Muscle of leg (tissue), 3 donors: ENCODE measurements at regions not wholly inside any gene's neighbourhood (a gene's known extent, or its start where the extent isn't known, plus 50 kb on each side); places are given as distances from the start of the nearest gene placed in this dataset.
A peak's percentile ranks its signal among the peaks of the same experiment; 100 is the strongest.

Experiments
- DNase-seq: peaks from one replicate; pipeline ENCODE4 v3.0.0; 2013
- H3K27ac ChIP-seq: one replicate; pipeline ENCODE4 v1.5.1; 2013; ENCODE audit warnings: mild to moderate bottlenecking, low read length, control low read depth
- H3K27me3 ChIP-seq: one replicate; pipeline ENCODE4 v1.6.1; 2013; ENCODE audit warnings: low read length; ENCODE audit not compliant: control insufficient read depth, insufficient read depth
- H3K36me3 ChIP-seq: one replicate; pipeline ENCODE4 v1.6.1; 2013; ENCODE audit warnings: low read length; ENCODE audit not compliant: control insufficient read depth, insufficient read depth
- H3K4me1 ChIP-seq: one replicate; pipeline ENCODE4 v1.6.1; 2013; ENCODE audit warnings: low read length; ENCODE audit not compliant: control insufficient read depth, insufficient read depth
- H3K4me3 ChIP-seq: one replicate; pipeline ENCODE4 v1.5.1; 2013; ENCODE audit warnings: low read length, control low read depth
- H3K9me3 ChIP-seq: replicated peaks from 2 replicates; pipeline ENCODE4 v1.6.1; 2013; ENCODE audit warnings: low read depth, low read length; ENCODE audit not compliant: control insufficient read depth
- whole genome bisulfite sequencing: methylation state at CpG from one replicate; pipeline ENCODE4 v1.1.5; 2013; ENCODE audit warnings: missing lambda C conversion rate; ENCODE audit not compliant: insufficient coverage; 5-methylcytosine and 5-hydroxymethylcytosine counted together

DNA sequence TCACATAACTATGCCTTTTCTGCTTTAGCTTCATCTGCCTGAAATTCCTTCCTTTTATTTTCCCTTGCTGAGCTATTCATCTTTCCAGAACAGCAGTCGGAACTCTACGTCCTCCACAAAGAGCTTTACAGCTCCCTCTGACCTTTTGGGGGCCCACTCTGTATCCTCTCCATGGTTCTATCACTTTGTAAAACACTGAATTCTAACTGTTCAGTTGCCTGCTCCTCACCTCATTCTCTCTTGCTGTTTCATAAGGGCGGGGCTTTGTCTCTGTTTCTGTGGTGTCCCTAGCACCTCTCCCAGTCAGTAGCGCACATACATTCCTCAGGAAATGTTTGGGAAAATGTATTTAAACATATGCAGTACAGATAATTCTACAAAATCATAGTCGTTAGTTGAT, 737.0 kb downstream of the RAB28 start:
- 29% methylated on average over 2 of the region's 5 CpGs for WGBS
- no peaks in the 10 kb centered on the region for H3K27me3 ChIP-seq
- no peak overlapping the region for H3K27ac ChIP-seq
- H3K36me3 ChIP-seq = no peaks in the 10 kb centered on the region
- DNase-seq = no peak
- no peak overlapping the region for H3K4me3 ChIP-seq
- H3K9me3 ChIP-seq = no peaks in the 10 kb centered on the region
- no peaks in the 10 kb centered on the region for H3K4me1 ChIP-seq

DNA sequence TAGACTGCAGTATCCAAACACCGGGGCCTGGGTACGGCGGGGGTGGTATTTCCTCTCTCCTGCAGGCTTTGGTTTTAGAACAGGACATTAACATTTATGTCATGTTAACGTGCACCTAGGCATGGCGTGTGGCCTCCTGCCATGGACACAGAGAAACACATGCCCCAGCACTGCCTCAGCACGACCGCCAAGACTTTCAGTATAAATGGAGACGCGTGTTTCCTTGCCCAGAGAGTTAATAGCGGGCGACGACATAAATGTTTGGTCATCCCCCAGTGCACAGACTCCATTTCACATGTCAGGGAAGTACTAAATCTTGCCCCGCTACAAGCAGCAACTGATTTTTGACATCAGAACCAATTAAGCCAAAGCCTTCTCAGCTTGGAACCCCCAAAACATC, 737.9 kb downstream of the RAB28 start:
- no peaks in the 10 kb centered on the region for H3K27me3 ChIP-seq
- no peak overlapping the region for H3K27ac ChIP-seq
- no peaks in the 10 kb centered on the region for H3K9me3 ChIP-seq
- H3K4me1 ChIP-seq = no peaks in the 10 kb centered on the region
- 65% methylated on average over 11 of the region's 13 CpGs for WGBS
- H3K4me3 ChIP-seq = no peak overlapping the region
- DNase-seq = no peak
- no peaks in the 10 kb centered on the region for H3K36me3 ChIP-seq

DNA sequence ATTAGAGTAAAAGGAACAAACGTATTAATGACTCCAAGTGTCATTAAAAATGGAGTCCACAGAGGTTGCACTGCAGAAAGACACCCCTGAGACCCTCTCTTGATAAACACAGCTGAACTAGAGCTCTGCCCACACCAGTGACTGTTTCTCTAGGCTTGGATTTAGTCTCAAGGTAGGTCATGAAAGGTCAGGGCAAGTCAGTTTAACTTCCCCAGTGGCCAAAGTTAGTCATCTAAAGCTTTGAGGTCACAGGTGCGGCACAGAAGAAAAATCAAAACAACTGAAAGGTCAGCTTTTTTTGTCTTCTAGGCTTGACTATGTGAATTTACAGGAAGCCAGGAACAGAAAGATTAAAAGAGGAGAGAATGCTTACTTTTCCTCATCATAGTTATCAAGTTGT, 749.6 kb downstream of the RAB28 start:
- H3K27ac ChIP-seq = no peak overlapping the region
- H3K4me3 ChIP-seq = no peak overlapping the region
- H3K36me3 ChIP-seq = no peaks in the 10 kb centered on the region
- WGBS = no CpG with 5 or more reads among the region's 2 CpGs
- H3K9me3 ChIP-seq = no peaks in the 10 kb centered on the region
- DNase-seq = no peak
- H3K27me3 ChIP-seq = no peaks in the 10 kb centered on the region
- no peaks in the 10 kb centered on the region for H3K4me1 ChIP-seq

DNA sequence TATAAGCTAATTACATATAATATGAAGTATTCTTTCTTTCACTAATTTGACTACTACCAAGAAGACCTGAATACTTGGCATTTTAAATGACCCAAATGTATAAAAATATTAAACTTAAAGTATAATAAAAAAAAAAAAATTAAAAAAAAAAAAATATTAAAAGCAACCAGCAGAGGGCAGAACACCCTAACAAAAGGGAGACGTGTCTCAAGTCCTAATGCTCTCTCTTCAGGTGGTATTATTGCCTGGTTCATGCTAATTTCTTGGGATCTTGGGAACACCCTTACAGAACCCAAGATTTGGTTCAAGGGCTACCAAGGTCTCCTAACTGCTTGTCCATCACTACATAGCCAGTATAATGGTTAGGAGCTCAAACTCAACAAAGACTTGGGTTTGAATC, 754.8 kb downstream of the RAB28 start:
- Histone ChIP-seq H3K36me3 (no peaks in the 10 kb centered on the region), H3K27me3 (no peaks in the 10 kb centered on the region), H3K4me3 (no peak overlapping the region), H3K4me1 (no peaks in the 10 kb centered on the region), H3K27ac (no peak overlapping the region), H3K9me3 (no peaks in the 10 kb centered on the region)
- no CpG with 5 or more reads among the region's 1 CpG for WGBS
- DNase-seq = peak; percentile 12

DNA sequence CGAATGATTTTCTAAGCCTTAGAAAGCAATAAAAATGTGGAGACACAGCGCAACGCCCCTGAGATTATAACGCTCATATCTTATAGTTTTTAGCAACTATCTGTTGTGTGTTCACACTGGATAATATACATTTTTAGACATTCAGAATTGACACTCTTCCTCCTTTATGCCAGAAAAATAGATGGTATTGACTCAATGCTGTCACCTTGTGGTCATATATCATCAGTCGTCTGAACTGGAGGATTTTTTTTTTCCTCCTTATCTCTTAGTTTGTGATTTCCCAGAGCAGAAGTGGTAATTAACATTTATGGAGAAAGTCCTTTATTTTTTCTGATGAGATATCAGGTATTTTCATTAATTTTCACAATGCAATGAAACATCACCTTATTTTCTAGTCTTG, 759.6 kb downstream of the RAB28 start:
- Histone ChIP-seq H3K9me3 (no peaks in the 10 kb centered on the region), H3K27me3 (no peaks in the 10 kb centered on the region), H3K36me3 (no peaks in the 10 kb centered on the region), H3K4me1 (no peaks in the 10 kb centered on the region), H3K4me3 (no peak overlapping the region), H3K27ac (no peak overlapping the region)
- no CpG with 5 or more reads among the region's 5 CpGs for WGBS
- no peak for DNase-seq

DNA sequence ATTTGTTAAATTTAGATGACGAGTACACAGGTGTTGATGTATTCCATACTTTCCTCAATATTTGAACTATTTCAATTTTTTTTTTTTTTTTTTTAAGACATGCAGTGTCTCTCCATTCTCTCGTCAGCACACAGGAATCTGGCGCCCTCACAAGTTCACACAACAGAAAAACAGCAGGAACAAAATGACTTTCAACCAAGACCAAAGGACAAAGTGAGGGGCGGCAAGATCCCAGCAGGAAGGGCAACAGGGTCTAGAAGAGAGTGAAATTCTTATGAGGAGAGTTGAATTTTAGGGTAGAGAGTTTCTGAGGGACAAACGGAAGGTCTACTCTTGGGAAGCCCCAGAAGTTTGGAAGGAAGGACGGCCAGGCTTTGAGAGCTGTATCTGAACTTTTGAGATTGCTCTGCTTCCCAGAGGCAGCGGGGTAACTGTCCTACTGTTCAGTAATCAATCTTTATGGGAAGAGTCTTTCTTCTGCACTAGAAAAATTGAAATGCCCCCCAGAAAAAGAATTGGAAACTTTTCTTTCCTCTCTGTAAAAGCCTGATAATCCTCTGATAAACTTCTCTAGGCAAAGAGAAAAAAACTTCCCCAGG, 760.2 kb downstream of the RAB28 start:
- WGBS = 20% methylated on average over 3 of the region's 7 CpGs
- DNase-seq = no peak

DNA sequence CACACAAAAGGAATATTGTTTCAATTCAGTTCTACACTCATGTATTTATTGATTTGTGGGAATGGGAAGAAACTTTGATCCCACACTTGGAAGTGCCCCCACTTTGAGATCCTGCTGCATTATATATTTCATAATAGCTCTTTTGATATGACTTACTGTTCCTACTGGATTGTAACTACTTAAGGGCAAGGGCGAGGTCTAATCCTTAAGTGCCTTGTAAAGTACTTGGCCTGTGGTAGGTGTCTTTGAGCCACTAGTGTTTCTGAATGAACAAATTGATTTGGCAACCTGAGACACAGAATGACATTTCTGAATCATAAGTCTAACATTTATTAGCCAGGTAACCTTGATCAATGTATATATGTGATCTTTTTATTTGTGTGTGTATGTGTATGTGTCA, 767.2 kb downstream of the RAB28 start:
- Histone ChIP-seq H3K9me3 (no peaks in the 10 kb centered on the region), H3K4me3 (no peak overlapping the region), H3K27me3 (no peaks in the 10 kb centered on the region), H3K27ac (no peak overlapping the region), H3K36me3 (no peaks in the 10 kb centered on the region), H3K4me1 (no peaks in the 10 kb centered on the region)
- DNase-seq = no peak
- WGBS = no CpG with 5 or more reads among the region's 1 CpG

More for the DNA sequence above, 760.2 kb downstream of the RAB28 start:
- no peak overlapping the region for H3K27ac ChIP-seq
- no peaks in the 10 kb centered on the region for H3K9me3 ChIP-seq
- no peaks in the 10 kb centered on the region for H3K27me3 ChIP-seq
- no peaks in the 10 kb centered on the region for H3K4me1 ChIP-seq
- H3K4me3 ChIP-seq = no peak overlapping the region
- H3K36me3 ChIP-seq = no peaks in the 10 kb centered on the region

DNA sequence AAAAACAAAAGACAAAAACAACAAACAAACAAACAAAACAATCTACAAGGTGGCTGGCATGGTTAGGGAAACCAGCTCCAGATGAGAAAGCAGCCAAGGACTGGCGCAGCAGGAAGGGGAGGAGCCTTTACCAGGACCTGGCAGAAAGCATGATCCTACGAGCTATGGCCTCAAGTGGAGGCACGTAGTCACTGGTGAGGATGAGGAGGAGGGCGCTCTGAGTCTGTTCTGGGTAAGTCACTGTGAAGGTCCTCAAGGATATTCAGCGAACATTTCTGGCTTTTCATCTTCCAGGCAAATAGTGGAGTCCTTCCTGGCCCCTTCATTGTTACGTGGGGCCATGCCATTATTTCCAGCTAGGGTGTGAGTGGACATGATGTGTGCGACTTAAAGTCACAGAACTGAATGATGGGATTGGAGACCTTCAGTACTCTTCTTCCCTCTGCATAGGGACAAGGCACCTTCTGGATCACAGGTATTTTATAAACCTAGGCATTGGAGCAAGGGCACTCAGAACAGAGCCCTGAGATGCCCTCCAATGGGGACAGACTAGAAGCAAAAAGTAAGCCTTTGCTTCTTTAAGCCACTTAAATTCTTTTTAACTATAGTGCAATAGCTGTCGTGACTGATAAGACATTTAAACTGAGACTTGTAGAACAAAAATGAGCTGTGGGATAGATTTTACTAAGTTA, 771.3 kb downstream of the RAB28 start:
- 94% methylated on average over 5 of the region's 8 CpGs for WGBS
- Histone ChIP-seq H3K4me3 (no peak overlapping the region), H3K27me3 (no peaks in the 10 kb centered on the region), H3K4me1 (no peaks in the 10 kb centered on the region), H3K36me3 (no peaks in the 10 kb centered on the region), H3K27ac (no peak overlapping the region), H3K9me3 (no peaks in the 10 kb centered on the region)
- no peak for DNase-seq

DNA sequence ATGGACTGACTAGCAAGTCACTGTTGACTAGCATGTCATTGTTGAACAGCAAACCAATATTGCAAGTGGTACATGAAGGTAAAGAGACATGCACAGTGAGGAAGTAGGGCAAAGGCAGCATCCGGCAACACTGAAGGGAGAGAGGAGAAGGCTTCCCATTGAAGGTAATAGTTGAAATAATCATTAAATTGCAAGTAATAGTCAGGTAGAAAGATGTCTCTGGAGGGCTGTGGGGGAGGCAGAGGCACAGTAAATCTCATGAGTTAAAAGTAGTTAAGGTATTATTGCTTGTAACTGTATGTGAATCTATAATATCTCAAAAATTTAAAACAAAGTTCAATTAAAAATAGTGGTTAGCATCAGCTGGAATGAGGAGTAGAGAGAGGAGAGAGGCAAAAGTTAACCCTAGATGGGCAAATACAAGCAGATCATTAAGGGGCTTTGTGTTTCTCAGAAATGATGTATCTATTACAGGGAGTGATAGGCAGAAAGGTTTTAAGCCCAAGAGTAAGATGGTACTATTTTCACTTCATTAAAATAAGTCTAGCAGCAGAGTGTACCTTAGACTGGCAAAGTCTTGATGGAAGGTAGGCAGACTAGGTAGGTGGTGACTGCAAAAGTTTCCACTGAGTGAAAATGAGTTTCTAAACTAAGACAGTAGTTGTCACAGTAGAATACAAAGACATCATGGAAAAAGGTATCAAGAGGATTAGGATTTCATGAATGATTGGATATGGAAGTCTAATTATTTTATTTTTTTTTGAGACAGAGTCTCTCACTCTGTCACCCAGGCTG, 776.6 kb downstream of the RAB28 start:
- H3K4me1 ChIP-seq = no peaks in the 10 kb centered on the region
- no peaks in the 10 kb centered on the region for H3K36me3 ChIP-seq
- H3K4me3 ChIP-seq = no peak overlapping the region
- WGBS = 88% methylated on average over 1 of the region's 1 CpG
- H3K27ac ChIP-seq = no peak overlapping the region
- DNase-seq = no peak
- no peaks in the 10 kb centered on the region for H3K9me3 ChIP-seq
- H3K27me3 ChIP-seq = no peaks in the 10 kb centered on the region

DNA sequence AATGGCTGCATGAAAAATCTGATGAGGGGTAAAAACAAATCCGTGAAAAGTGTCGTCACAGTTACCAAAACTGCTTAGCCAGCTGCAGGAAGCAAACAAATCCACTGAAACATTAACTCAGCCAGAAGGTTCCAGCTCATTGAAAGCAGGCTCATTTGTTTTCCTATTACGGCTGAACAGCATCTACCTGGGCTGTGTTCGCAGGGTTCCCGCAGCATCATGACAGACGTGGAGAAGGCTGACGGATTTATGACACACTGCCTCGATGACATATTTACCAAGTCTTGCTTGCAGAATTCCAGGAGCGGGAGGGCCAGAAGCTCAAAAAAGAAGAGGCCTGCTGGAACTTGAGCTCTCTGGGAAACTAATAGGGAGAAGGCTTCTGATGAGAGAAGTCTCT, 781.1 kb downstream of the RAB28 start:
- DNase-seq = no peak
- H3K9me3 ChIP-seq = no peaks in the 10 kb centered on the region
- no peak overlapping the region for H3K4me3 ChIP-seq
- no peak overlapping the region for H3K27ac ChIP-seq
- no peaks in the 10 kb centered on the region for H3K36me3 ChIP-seq
- H3K4me1 ChIP-seq = no peaks in the 10 kb centered on the region
- H3K27me3 ChIP-seq = no peaks in the 10 kb centered on the region
- 49% methylated on average over 8 of the region's 9 CpGs for WGBS
